ENCODE measurements at regions not wholly inside any gene's neighbourhood (a gene's known extent, or its start where the extent isn't known, plus 50 kb on each side); places are given as distances from the start of the nearest gene placed in this dataset.

DNA sequence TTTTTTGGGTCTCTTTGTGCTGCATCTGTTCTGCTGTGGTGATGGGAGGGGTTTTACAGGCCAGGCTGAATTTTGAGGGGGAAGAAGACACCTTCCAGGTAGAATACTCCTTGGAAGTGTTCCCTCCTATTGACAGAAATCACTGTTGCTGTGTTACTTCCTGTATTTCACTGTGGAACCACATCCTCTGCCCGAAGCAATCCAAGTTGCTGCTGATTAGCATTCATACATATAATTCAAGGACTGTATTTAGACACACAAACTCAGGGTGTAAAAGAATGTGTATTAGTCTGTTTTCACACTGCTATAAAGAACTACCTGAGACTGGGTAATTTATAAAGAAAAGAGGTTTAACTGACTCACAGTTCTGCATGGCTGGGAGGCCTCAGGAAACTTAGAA, 50.6 kb upstream of the TMEM244 start:
- no peak for FAIRE-seq
